Activated CD8-positive, alpha-beta T cell treated with anti-CD3 and anti-CD28 coated beads for 36 hours (primary cell): ENCODE measurements at regions not wholly inside any gene's neighbourhood (a gene's known extent, or its start where the extent isn't known, plus 50 kb on each side); places are given as distances from the start of the nearest gene placed in this dataset.

Experiments
- ATAC-seq: fragments of 200-7000 bp; cut with Tn5 transposase; one replicate; pipeline ENCODE4 v1.10.0; 2021; ENCODE audit warnings: mild to moderate bottlenecking, moderate library complexity
- CTCF ChIA-PET: fragments of 350-600 bp; sonication (Branson Sonifier 250); formaldehyde crosslinking; loops from one replicate; lab custom pipeline; 2021; ENCODE audit warnings: antibody characterized with exemption; lab: Charles Lee
- POLR2A ChIA-PET: fragments of 350-600 bp; sonication (Branson Sonifier 250); formaldehyde crosslinking; loops from one replicate; lab custom pipeline; 2021; ENCODE audit warnings: antibody characterized with exemption; lab: Charles Lee
- DNase-seq: peaks from one replicate; pipeline ENCODE4 v3.0.0-alpha.2; 2020
- H3K27ac Mint-ChIP-seq: one replicate; pipeline ENCODE4 v1.8.0; 2021; ENCODE audit warnings: mild to moderate bottlenecking, mixed read lengths
- H3K27me3 Mint-ChIP-seq: one replicate; pipeline ENCODE4 v1.8.0; 2021; ENCODE audit warnings: mixed read lengths
- H3K36me3 Mint-ChIP-seq: one replicate; pipeline ENCODE4 v1.8.0; 2021; ENCODE audit warnings: low read depth, mixed read lengths
- H3K4me1 Mint-ChIP-seq: one replicate; pipeline ENCODE4 v1.8.0; 2021; ENCODE audit warnings: low read depth, mixed read lengths
- H3K4me3 Mint-ChIP-seq: one replicate; pipeline ENCODE4 v1.8.0; 2021; ENCODE audit warnings: mild to moderate bottlenecking, moderate library complexity, mixed read lengths
- H3K9me3 Mint-ChIP-seq: one replicate; pipeline ENCODE4 v1.8.0; 2021; ENCODE audit warnings: mixed read lengths
- CTCF ChIP-seq: fragments of 200-600 bp; IDR thresholded peaks from one replicate; pipeline ENCODE4 v1.8.0; 2022; ENCODE audit warnings: antibody characterized with exemption, mild to moderate bottlenecking
- intact Hi-C: fragments of 100-400 bp; cut with micrococcal nuclease; formaldehyde crosslinking; loops from one replicate; pipeline ENCODE4 v1.10.0; 2022

GRCh38 chr13:18949970-18950369, 231.7 kb downstream of the TUBA3C start:
- CTCF ChIA-PET: no interaction called here
- no peak overlapping the region for H3K4me3 Mint-ChIP-seq
- no peak for TF ChIP-seq CTCF
- DNase-seq (no peak), ATAC-seq (no peak)
- POLR2A ChIA-PET: no interaction called here
- no peaks in the 10 kb centered on the region for H3K36me3 Mint-ChIP-seq
- H3K4me1 Mint-ChIP-seq: no peaks in the 10 kb centered on the region
- H3K27me3 Mint-ChIP-seq: no peaks in the 10 kb centered on the region
- H3K27ac Mint-ChIP-seq: no peak overlapping the region
- H3K9me3 Mint-ChIP-seq: no peaks in the 10 kb centered on the region
- intact Hi-C loops: no loop called here

GRCh38 chr13:18949489-18949761, 232.2 kb downstream of the TUBA3C start:
- ATAC-seq (no peak), DNase-seq (no peak)
- CTCF ChIA-PET: no interaction called here
- H3K9me3 Mint-ChIP-seq: no peaks in the 10 kb centered on the region
- H3K4me3 Mint-ChIP-seq: no peak overlapping the region
- no peak for TF ChIP-seq CTCF
- intact Hi-C loops: no loop called here
- H3K36me3 Mint-ChIP-seq: no peaks in the 10 kb centered on the region
- H3K27ac Mint-ChIP-seq: no peak overlapping the region
- H3K27me3 Mint-ChIP-seq: no peaks in the 10 kb centered on the region
- POLR2A ChIA-PET: no interaction called here
- no peaks in the 10 kb centered on the region for H3K4me1 Mint-ChIP-seq

GRCh38 chr13:18948664-18949488, 232.7 kb downstream of the TUBA3C start:
- ChIA-PET CTCF (no interaction called here), POLR2A (no interaction called here)
- H3K4me1 Mint-ChIP-seq: no peaks in the 10 kb centered on the region
- H3K27me3 Mint-ChIP-seq: no peaks in the 10 kb centered on the region
- intact Hi-C loops: no loop called here
- H3K27ac Mint-ChIP-seq: no peak overlapping the region
- H3K4me3 Mint-ChIP-seq: no peak overlapping the region
- no peaks in the 10 kb centered on the region for H3K9me3 Mint-ChIP-seq
- no peaks in the 10 kb centered on the region for H3K36me3 Mint-ChIP-seq
- DNase-seq: no peak
- ATAC-seq: no peak
- no peak for TF ChIP-seq CTCF

GRCh38 chr13:18948012-18948663, 233.5 kb downstream of the TUBA3C start:
- ATAC-seq: no peak
- Mint-ChIP-seq H3K36me3 (no peaks in the 10 kb centered on the region), H3K9me3 (no peaks in the 10 kb centered on the region), H3K27ac (no peak overlapping the region), H3K27me3 (no peaks in the 10 kb centered on the region), H3K4me3 (no peak overlapping the region), H3K4me1 (no peaks in the 10 kb centered on the region)
- CTCF ChIA-PET: no interaction called here
- POLR2A ChIA-PET: no interaction called here
- no peak for TF ChIP-seq CTCF
- intact Hi-C loops: no loop called here
- DNase-seq: no peak

GRCh38 chr13:18947376-18947977, 234.1 kb downstream of the TUBA3C start:
- Mint-ChIP-seq H3K27ac (no peak overlapping the region), H3K36me3 (no peaks in the 10 kb centered on the region), H3K4me3 (no peak overlapping the region), H3K9me3 (no peaks in the 10 kb centered on the region), H3K27me3 (no peaks in the 10 kb centered on the region), H3K4me1 (no peaks in the 10 kb centered on the region)
- DNase-seq (no peak), ATAC-seq (no peak)
- no peak for TF ChIP-seq CTCF
- intact Hi-C loops: no loop called here
- ChIA-PET POLR2A (no interaction called here), CTCF (no interaction called here)
